Esophagus mucosa (tissue), 1 donor: ENCODE measurements at regions not wholly inside any gene's neighbourhood (a gene's known extent, or its start where the extent isn't known, plus 50 kb on each side); places are given as distances from the start of the nearest gene placed in this dataset.
A peak's percentile ranks its signal among the peaks of the same experiment; 100 is the strongest.
"Not testable (repeated sequence)": the region's sequence is repeated elsewhere in the genome, so short reads cannot be mapped to it uniquely, and the experiment has no call there.

ENCODE experiments used
- ATAC-seq: fragments of 200-7000 bp; cut with Tn5 transposase; one replicate; pipeline ENCODE4 v1.9.1; 2020
- donor health status: DM: yes; HTN: yes; CAD: no.

DNA sequence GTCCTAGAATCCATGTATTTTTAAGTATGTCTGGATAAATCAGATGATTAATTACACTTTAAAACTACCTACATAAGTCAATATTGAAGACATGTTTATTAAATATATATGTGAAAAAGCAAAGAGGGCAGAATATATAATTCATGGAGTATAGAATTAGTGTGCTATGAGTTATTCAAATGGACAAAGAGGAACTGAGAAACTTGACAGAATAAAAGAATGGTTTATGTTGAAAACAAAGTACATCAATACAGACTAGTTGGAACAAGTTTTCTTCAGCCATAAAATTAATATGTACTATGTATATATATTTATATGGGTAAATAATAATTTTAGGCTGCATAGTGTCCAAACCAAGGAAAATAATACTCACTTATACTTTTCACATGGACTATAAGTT lies 173.5 kb downstream of the NPFFR2 start:
- no peak for ATAC-seq

GRCh38 chr4:72205831-72206230 lies 174.0 kb downstream of the NPFFR2 start:
- no peak for ATAC-seq

DNA sequence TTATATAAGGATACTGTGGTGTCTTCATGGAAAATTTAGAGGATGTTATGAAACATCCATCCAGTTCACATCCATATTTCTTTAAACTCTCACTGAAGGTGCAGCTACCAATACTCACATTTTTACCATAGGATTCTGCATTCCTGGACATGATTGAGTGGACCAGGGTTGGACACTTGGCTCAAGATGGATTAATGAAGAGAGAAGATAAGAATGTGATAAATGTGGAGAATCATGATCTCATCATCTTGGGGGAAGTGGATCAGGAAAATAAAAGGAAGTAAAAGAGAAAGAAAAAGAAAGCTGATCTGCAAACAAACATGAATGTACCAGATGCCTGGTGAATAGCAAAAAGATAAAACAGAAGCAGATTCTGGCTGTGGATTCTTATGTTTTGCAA lies 175.4 kb downstream of the NPFFR2 start:
- ATAC-seq, result no peak

GRCh38 chr4:72208421-72209075 lies 176.7 kb downstream of the NPFFR2 start:
- ATAC-seq, result no peak

DNA sequence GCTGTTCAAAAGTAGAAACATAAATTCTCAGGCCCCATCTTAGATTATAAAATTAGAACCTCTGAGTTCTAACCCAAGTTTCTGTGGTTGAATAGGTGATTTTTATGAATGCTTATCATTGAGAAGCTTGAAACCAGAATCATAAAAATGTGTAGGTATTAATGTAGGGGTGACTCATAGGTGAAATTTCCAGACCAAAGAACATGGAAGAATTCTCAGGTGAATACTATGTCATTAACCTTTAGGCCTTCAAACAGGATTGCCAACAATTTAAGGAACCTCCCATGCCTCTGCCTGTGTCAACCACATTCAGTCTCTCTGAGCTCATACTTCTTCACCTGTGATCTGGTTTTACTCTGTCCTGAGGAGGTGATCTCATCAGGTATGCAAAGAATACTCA lies 177.8 kb downstream of the NPFFR2 start:
- ATAC-seq, result peak; percentile 98

DNA sequence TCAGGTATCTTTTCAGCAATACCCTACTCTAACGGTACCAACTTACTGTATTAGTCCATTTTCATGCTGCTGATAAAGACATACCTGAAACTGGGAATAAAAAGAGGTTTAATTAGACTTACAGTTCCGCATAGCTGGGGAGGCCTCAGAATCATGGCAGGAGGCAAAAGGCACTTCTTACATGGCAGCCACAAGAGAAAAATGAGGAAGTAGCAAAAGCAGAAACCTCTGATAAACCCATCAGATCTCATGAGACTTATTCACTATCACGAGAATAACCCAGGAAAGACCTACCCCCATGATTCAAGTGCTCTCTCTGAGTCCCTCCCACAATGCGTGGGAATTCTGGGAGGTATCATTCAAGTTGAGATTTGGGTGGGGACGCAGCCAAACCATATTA lies 182.0 kb downstream of the NPFFR2 start:
- not testable (repeated sequence) for ATAC-seq

DNA sequence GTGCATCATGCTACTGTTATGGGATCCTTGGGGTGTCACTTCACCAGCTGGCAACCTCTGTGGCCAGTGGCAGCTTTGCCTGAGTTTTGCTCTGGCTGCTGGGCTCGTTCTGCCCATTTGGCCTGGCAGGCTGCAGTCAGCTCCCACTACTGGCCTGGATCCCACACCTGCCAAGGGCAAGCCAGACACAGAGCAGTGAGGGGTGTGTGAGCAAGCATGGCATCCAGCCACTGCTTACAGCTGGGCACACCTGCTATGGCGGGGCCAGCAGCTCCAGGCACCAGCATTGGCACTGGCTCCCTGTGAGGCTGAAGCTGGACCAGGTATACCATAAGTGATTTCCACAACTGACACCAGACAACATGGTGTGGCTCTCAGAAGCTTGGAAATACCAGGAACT lies 183.4 kb downstream of the NPFFR2 start:
- no peak for ATAC-seq

- no peak for ATAC-seq
These were observed 184.9 kb downstream of the NPFFR2 start for GRCh38 chr4:72216539-72217277.

DNA sequence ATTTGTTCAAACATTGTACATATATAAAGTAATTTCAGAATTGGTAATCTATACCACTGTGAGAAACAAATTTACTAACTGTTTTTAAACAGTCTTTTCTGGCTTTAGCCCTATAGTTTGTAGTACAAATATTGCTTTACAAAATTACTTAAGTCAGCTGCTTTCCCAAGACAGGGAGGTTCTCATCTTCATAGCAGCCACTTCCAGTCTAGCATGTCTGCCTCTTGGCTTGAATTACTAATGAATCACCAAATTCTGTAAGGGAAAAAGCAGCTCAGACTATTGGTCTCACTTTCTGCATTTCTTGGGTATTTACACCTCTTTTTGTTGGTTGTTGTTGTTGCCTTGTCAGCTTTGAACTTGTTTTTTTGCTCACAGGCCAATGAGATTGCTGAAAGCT lies 187.2 kb downstream of the NPFFR2 start:
- ATAC-seq, result no peak
